Left ventricle myocardium inferior (tissue), 1 donor: ENCODE measurements at regions not wholly inside any gene's neighbourhood (a gene's known extent, or its start where the extent isn't known, plus 50 kb on each side); places are given as distances from the start of the nearest gene placed in this dataset.

ENCODE experiments used
- DNase-seq: peaks from one replicate; pipeline ENCODE4 v3.0.0-alpha.2; 2020
- H3K27ac ChIP-seq: fragments of 200-600 bp; replicated peaks from 2 replicates; pipeline ENCODE4 v1.8.0; 2021
- H3K27me3 ChIP-seq: fragments of 200-600 bp; 2 replicates; pipeline ENCODE4 v1.8.0; 2021; ENCODE audit warnings: low read depth
- H3K36me3 ChIP-seq: fragments of 200-600 bp; 2 replicates; pipeline ENCODE4 v1.8.0; 2021
- H3K4me1 ChIP-seq: fragments of 200-600 bp; 2 replicates; pipeline ENCODE4 v1.8.0; 2021
- H3K4me3 ChIP-seq: fragments of 200-600 bp; 2 replicates; pipeline ENCODE4 v1.8.0; 2021; ENCODE audit warnings: mild to moderate bottlenecking, moderate library complexity
- H3K9me3 ChIP-seq: fragments of 200-600 bp; replicated peaks from 2 replicates; pipeline ENCODE4 v1.8.0; 2021
- CTCF ChIP-seq: fragments of 200-600 bp; IDR thresholded peaks from 2 replicates; pipeline ENCODE4 v1.8.0; 2021; ENCODE audit warnings: antibody characterized with exemption, mild to moderate bottlenecking, borderline replicate concordance
- intact Hi-C: fragments of 100-400 bp; cut with micrococcal nuclease; formaldehyde crosslinking; loops from one replicate; pipeline ENCODE4 v1.11.0; 2022
- donor health status: DM: no; HTN: yes; CAD: no; lungs with severe emphysema.

- intact Hi-C loops, result no loop called here
- no peaks in the 10 kb centered on the region for H3K36me3 ChIP-seq
- TF ChIP-seq CTCF, result no peak
- H3K27ac ChIP-seq, result no peak overlapping the region
- peaks cover 5% of the 10 kb centered on the region for H3K27me3 ChIP-seq
- no peak overlapping the region for H3K4me3 ChIP-seq
- H3K9me3 ChIP-seq, result no peaks in the 10 kb centered on the region
- H3K4me1 ChIP-seq, result no peaks in the 10 kb centered on the region
- no peak for DNase-seq
Measured at GRCh38 chr10:129369566-129369965, 97.5 kb upstream of the MGMT start.

GRCh38 chr10:129371541-129371940 lies 95.5 kb upstream of the MGMT start:
- H3K27ac ChIP-seq, result no peak overlapping the region

GRCh38 chr10:129372172-129372571 lies 94.9 kb upstream of the MGMT start:
- H3K36me3 ChIP-seq, result no peaks in the 10 kb centered on the region
- H3K27ac ChIP-seq, result no peak overlapping the region
- intact Hi-C loops, result no loop called here
- DNase-seq, result no peak
- H3K4me3 ChIP-seq, result no peak overlapping the region
- no peak for TF ChIP-seq CTCF
- no peaks in the 10 kb centered on the region for H3K9me3 ChIP-seq
- H3K4me1 ChIP-seq, result no peaks in the 10 kb centered on the region
- peaks cover 5% of the 10 kb centered on the region for H3K27me3 ChIP-seq

More at GRCh38 chr10:129371541-129371940, 95.5 kb upstream of the MGMT start:
- no peak for TF ChIP-seq CTCF
- no peaks in the 10 kb centered on the region for H3K4me1 ChIP-seq
- H3K9me3 ChIP-seq, result no peaks in the 10 kb centered on the region
- no peaks in the 10 kb centered on the region for H3K36me3 ChIP-seq
- H3K27me3 ChIP-seq, result peaks cover 5% of the 10 kb centered on the region
- intact Hi-C loops, result no loop called here
- no peak for DNase-seq
- no peak overlapping the region for H3K4me3 ChIP-seq

GRCh38 chr10:129373231-129373630 lies 93.8 kb upstream of the MGMT start:
- Histone ChIP-seq H3K27me3 (peaks cover 5% of the 10 kb centered on the region), H3K27ac (no peak overlapping the region), H3K9me3 (no peaks in the 10 kb centered on the region), H3K36me3 (no peaks in the 10 kb centered on the region), H3K4me1 (no peaks in the 10 kb centered on the region), H3K4me3 (no peak overlapping the region)
- DNase-seq, result no peak
- intact Hi-C loops, result no loop called here
- TF ChIP-seq CTCF, result no peak

GRCh38 chr10:129373718-129374117 lies 93.3 kb upstream of the MGMT start:
- TF ChIP-seq CTCF, result no peak
- intact Hi-C loops, result no loop called here
- Histone ChIP-seq H3K4me1 (no peaks in the 10 kb centered on the region), H3K36me3 (no peaks in the 10 kb centered on the region), H3K27ac (no peak overlapping the region), H3K27me3 (peaks cover 5% of the 10 kb centered on the region), H3K9me3 (no peaks in the 10 kb centered on the region), H3K4me3 (no peak overlapping the region)
- no peak for DNase-seq

- Histone ChIP-seq H3K27ac (no peak overlapping the region), H3K27me3 (peaks cover 5% of the 10 kb centered on the region), H3K4me1 (no peaks in the 10 kb centered on the region), H3K36me3 (no peaks in the 10 kb centered on the region), H3K9me3 (no peaks in the 10 kb centered on the region), H3K4me3 (no peak overlapping the region)
- intact Hi-C loops, result no loop called here
- no peak for TF ChIP-seq CTCF
- no peak for DNase-seq
Measured at GRCh38 chr10:129375171-129375570, 91.9 kb upstream of the MGMT start.
